ENCODE measurements at regions not wholly inside any gene's neighbourhood (a gene's known extent, or its start where the extent isn't known, plus 50 kb on each side); places are given as distances from the start of the nearest gene placed in this dataset.

DNA sequence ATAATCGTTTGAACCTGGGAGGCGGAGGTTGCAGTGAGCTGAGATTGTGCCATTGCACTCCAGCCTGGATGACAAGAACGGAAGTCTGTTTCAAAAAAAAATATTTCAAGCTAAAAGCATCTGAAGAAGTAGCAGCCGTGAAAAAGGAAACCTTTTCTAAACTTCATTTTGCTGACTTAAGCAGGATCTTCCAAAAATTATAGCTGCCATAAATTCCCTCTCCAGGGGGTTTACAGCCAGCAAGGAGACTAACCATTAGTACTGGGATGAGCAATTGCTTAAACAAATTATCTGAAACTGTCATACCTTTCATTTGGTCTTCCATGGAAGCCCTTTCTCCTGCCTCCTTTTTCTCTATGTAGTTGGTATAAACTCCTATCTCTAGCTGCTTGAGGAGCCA lies 69.9 kb upstream of the TSC22D1 start:
- CTCF ChIA-PET, result no interaction called here
- no TSS peak for BruUV-seq (replicated peaks)

DNA sequence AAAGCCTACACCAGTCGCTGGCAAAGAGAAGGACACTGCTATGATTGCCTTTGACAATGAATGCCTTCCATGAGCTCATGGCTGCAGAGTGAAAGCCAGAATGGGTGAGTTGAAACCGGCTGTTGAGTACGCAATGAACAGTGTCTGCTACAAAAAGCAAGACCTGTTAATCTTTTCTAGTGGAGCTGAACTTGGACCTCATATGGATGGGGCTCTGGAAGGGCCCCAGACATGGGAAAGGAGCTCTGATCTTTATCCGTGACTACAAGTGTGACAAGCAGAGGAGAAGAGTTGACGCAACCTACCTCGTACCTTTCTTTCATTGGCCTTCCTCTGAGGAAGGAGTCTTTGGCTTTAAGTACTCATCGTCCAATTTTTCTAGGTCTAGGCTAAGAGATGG lies 67.1 kb upstream of the TSC22D1 start:
- TF ChIP-seq, protein P1, sequence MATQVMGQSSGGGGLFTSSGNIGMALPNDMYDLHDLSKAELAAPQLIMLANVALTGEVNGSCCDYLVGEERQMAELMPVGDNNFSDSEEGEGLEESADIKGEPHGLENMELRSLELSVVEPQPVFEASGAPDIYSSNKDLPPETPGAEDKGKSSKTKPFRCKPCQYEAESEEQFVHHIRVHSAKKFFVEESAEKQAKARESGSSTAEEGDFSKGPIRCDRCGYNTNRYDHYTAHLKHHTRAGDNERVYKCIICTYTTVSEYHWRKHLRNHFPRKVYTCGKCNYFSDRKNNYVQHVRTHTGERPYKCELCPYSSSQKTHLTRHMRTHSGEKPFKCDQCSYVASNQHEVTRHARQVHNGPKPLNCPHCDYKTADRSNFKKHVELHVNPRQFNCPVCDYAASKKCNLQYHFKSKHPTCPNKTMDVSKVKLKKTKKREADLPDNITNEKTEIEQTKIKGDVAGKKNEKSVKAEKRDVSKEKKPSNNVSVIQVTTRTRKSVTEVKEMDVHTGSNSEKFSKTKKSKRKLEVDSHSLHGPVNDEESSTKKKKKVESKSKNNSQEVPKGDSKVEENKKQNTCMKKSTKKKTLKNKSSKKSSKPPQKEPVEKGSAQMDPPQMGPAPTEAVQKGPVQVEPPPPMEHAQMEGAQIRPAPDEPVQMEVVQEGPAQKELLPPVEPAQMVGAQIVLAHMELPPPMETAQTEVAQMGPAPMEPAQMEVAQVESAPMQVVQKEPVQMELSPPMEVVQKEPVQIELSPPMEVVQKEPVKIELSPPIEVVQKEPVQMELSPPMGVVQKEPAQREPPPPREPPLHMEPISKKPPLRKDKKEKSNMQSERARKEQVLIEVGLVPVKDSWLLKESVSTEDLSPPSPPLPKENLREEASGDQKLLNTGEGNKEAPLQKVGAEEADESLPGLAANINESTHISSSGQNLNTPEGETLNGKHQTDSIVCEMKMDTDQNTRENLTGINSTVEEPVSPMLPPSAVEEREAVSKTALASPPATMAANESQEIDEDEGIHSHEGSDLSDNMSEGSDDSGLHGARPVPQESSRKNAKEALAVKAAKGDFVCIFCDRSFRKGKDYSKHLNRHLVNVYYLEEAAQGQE (IDR thresholded peaks at IDR 0.05; ENCODE audit: insufficient read depth in 1 of 2, low read depth in 2 of 2, low read length in 1 of 2), result no peak
- TF ChIP-seq, protein P2, sequence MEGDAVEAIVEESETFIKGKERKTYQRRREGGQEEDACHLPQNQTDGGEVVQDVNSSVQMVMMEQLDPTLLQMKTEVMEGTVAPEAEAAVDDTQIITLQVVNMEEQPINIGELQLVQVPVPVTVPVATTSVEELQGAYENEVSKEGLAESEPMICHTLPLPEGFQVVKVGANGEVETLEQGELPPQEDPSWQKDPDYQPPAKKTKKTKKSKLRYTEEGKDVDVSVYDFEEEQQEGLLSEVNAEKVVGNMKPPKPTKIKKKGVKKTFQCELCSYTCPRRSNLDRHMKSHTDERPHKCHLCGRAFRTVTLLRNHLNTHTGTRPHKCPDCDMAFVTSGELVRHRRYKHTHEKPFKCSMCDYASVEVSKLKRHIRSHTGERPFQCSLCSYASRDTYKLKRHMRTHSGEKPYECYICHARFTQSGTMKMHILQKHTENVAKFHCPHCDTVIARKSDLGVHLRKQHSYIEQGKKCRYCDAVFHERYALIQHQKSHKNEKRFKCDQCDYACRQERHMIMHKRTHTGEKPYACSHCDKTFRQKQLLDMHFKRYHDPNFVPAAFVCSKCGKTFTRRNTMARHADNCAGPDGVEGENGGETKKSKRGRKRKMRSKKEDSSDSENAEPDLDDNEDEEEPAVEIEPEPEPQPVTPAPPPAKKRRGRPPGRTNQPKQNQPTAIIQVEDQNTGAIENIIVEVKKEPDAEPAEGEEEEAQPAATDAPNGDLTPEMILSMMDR (IDR thresholded peaks at IDR 0.05), result no peak
- no peak for TF ChIP-seq SIN3A (IDR thresholded peaks at IDR 0.05; ENCODE audit: borderline replicate concordance, insufficient read depth, low read depth, low read length)
- no peak for TF ChIP-seq POLR2AphosphoS5 (IDR thresholded peaks at IDR 0.05; ENCODE audit: low read depth, low read length)
- no peak for TF ChIP-seq TCF7L2 (IDR thresholded peaks at IDR 0.05; ENCODE audit: low read depth, low read length)
- Histone ChIP-seq H3K4me3 (ENCODE audit: low read depth in 2 of 2, low read length in 2 of 2) (no peak overlapping the region), H3K9me3 (ENCODE audit: control insufficient read depth, insufficient read depth, low read depth, low read length) (no peaks in the 10 kb centered on the region), H3K36me3 (ENCODE audit: control insufficient read depth, insufficient read depth, low read length) (no peaks in the 10 kb centered on the region), H3K4me1 (ENCODE audit: control insufficient read depth, insufficient read depth, low read length) (no peaks in the 10 kb centered on the region), H3K27ac (ENCODE audit: low read length) (no peak overlapping the region), H3K27me3 (ENCODE audit: control insufficient read depth, insufficient read depth, low read length) (no peaks in the 10 kb centered on the region)
- no TSS peak for BruUV-seq (replicated peaks)
- ChIA-PET POLR2A (no interaction called here), CTCF (no interaction called here)
- no peak for ATAC-seq
- no peak for DNase-seq (ENCODE audit: low read depth, low spot score)
- intact Hi-C loops (cut with micrococcal nuclease; ENCODE audit: unreplicated experiment), result no loop called here
- in situ Hi-C loops (cut with HindIII; ENCODE audit: low pct_unique_long_range_greater_than_20kb, low sequenced_read_pairs), result no loop called here

More for the DNA sequence above, 69.9 kb upstream of the TSC22D1 start:
- ATAC-seq (no peak), DNase-seq (ENCODE audit: low read depth, low spot score) (no peak)
- in situ Hi-C loops (cut with HindIII; ENCODE audit: low pct_unique_long_range_greater_than_20kb, low sequenced_read_pairs) (no loop called here), intact Hi-C loops (cut with micrococcal nuclease; ENCODE audit: unreplicated experiment) (no loop called here)
- Histone ChIP-seq H3K27ac (ENCODE audit: low read length) (no peak overlapping the region), H3K4me1 (ENCODE audit: control insufficient read depth, insufficient read depth, low read length) (no peaks in the 10 kb centered on the region), H3K9me3 (ENCODE audit: control insufficient read depth, insufficient read depth, low read depth, low read length) (no peaks in the 10 kb centered on the region), H3K36me3 (ENCODE audit: control insufficient read depth, insufficient read depth, low read length) (no peaks in the 10 kb centered on the region), H3K27me3 (ENCODE audit: control insufficient read depth, insufficient read depth, low read length) (no peaks in the 10 kb centered on the region), H3K4me3 (ENCODE audit: low read depth in 2 of 2, low read length in 2 of 2) (no peak overlapping the region)
- POLR2A ChIA-PET, result no interaction called here
- TF ChIP-seq TCF7L2 (IDR thresholded peaks at IDR 0.05; ENCODE audit: low read depth, low read length), result no peak
- TF ChIP-seq, protein P2 (IDR thresholded peaks at IDR 0.05), result no peak
- TF ChIP-seq POLR2AphosphoS5 (IDR thresholded peaks at IDR 0.05; ENCODE audit: low read depth, low read length), result no peak
- TF ChIP-seq, protein P1 (IDR thresholded peaks at IDR 0.05; ENCODE audit: insufficient read depth in 1 of 2, low read depth in 2 of 2, low read length in 1 of 2), result no peak
- no peak for TF ChIP-seq SIN3A (IDR thresholded peaks at IDR 0.05; ENCODE audit: borderline replicate concordance, insufficient read depth, low read depth, low read length)
